ENCODE measurements at regions not wholly inside any gene's neighbourhood (a gene's known extent, or its start where the extent isn't known, plus 50 kb on each side); places are given as distances from the start of the nearest gene placed in this dataset.

GRCh38 chr5:121399879-121400278 lies 451.8 kb upstream of the FTMT start:
- H3K9me3 Mint-ChIP-seq, result peaks cover 0 to 14% (median 4%) of the 10 kb centered on the region in 11 donors
- no peak for DNase-seq
- no peak overlapping the region for H3K4me3 ChIP-seq (ENCODE audit: low read length)
- no peaks in the 10 kb centered on the region for H3K27me3 ChIP-seq (ENCODE audit: control insufficient read depth in 2 of 2, insufficient read depth in 2 of 2, low read length in 2 of 2)
- H3K4me3 Mint-ChIP-seq, result no peak overlapping the region
- no peaks in the 10 kb centered on the region for H3K27me3 Mint-ChIP-seq
- H3K27ac Mint-ChIP-seq, result no peak overlapping the region
- H3K36me3 Mint-ChIP-seq, result no peaks in the 10 kb centered on the region
- CTCF ChIA-PET, result no interaction called here
- no peaks in the 10 kb centered on the region for H3K4me1 ChIP-seq (ENCODE audit: control insufficient read depth in 2 of 2, insufficient read depth in 2 of 2, low read length in 2 of 2)
- no peaks in the 10 kb centered on the region for H3K9me3 ChIP-seq (ENCODE audit: control insufficient read depth in 2 of 3, low read length in 3 of 3)
- ATAC-seq, result no peak
- H3K36me3 ChIP-seq (ENCODE audit: control insufficient read depth in 2 of 3, insufficient read depth in 3 of 3, low read length in 3 of 3), result no peaks in the 10 kb centered on the region
- POLR2A ChIA-PET, result no interaction called here
- intact Hi-C loops (cut with micrococcal nuclease), result no loop called here
- no peaks in the 10 kb centered on the region for H3K4me1 Mint-ChIP-seq
- H3K27ac ChIP-seq (ENCODE audit: low read depth, low read length), result no peak overlapping the region

GRCh38 chr5:121408778-121409177 lies 442.9 kb upstream of the FTMT start:
- no peak overlapping the region for H3K27ac ChIP-seq (ENCODE audit: low read depth, low read length)
- Mint-ChIP-seq H3K4me3 (no peak overlapping the region), H3K36me3 (no peaks in the 10 kb centered on the region), H3K27me3 (no peaks in the 10 kb centered on the region), H3K9me3 (peaks cover 0 to 22% (median 3%) of the 10 kb centered on the region in 11 donors), H3K27ac (no peak overlapping the region), H3K4me1 (no peaks in the 10 kb centered on the region)
- no peaks in the 10 kb centered on the region for H3K4me1 ChIP-seq (ENCODE audit: control insufficient read depth in 2 of 2, insufficient read depth in 2 of 2, low read length in 2 of 2)
- H3K36me3 ChIP-seq (ENCODE audit: control insufficient read depth in 2 of 3, insufficient read depth in 3 of 3, low read length in 3 of 3), result no peaks in the 10 kb centered on the region
- no peaks in the 10 kb centered on the region for H3K9me3 ChIP-seq (ENCODE audit: control insufficient read depth in 2 of 3, low read length in 3 of 3)
- no peak for ATAC-seq
- ChIA-PET CTCF (no interaction called here), POLR2A (no interaction called here)
- no peak overlapping the region for H3K4me3 ChIP-seq (ENCODE audit: low read length)
- intact Hi-C loops (cut with micrococcal nuclease), result no loop called here
- no peaks in the 10 kb centered on the region for H3K27me3 ChIP-seq (ENCODE audit: control insufficient read depth in 2 of 2, insufficient read depth in 2 of 2, low read length in 2 of 2)
- DNase-seq, result no peak

- Mint-ChIP-seq H3K9me3 (peaks cover under 1 to 20% (median 5%) of the 10 kb centered on the region in 11 donors), H3K36me3 (no peaks in the 10 kb centered on the region), H3K27me3 (no peaks in the 10 kb centered on the region), H3K4me1 (no peaks in the 10 kb centered on the region), H3K4me3 (no peak overlapping the region), H3K27ac (no peak overlapping the region)
- no peaks in the 10 kb centered on the region for H3K27me3 ChIP-seq (ENCODE audit: control insufficient read depth in 2 of 2, insufficient read depth in 2 of 2, low read length in 2 of 2)
- H3K27ac ChIP-seq (ENCODE audit: low read depth, low read length), result no peak overlapping the region
- DNase-seq (no peak), ATAC-seq (no peak)
- ChIA-PET POLR2A (no interaction called here), CTCF (no interaction called here)
- H3K4me3 ChIP-seq (ENCODE audit: low read length), result no peak overlapping the region
- H3K9me3 ChIP-seq (ENCODE audit: control insufficient read depth in 2 of 3, low read length in 3 of 3), result no peaks in the 10 kb centered on the region
- intact Hi-C loops (cut with micrococcal nuclease), result no loop called here
- no peaks in the 10 kb centered on the region for H3K36me3 ChIP-seq (ENCODE audit: control insufficient read depth in 2 of 3, insufficient read depth in 3 of 3, low read length in 3 of 3)
- H3K4me1 ChIP-seq (ENCODE audit: control insufficient read depth in 2 of 2, insufficient read depth in 2 of 2, low read length in 2 of 2), result no peaks in the 10 kb centered on the region
Observed at GRCh38 chr5:121415270-121415669, 436.4 kb upstream of the FTMT start.

- no peaks in the 10 kb centered on the region for H3K27me3 ChIP-seq (ENCODE audit: control insufficient read depth in 2 of 2, insufficient read depth in 2 of 2, low read length in 2 of 2)
- H3K4me1 Mint-ChIP-seq, result no peaks in the 10 kb centered on the region
- no peak overlapping the region for H3K4me3 Mint-ChIP-seq
- no peaks in the 10 kb centered on the region for H3K27me3 Mint-ChIP-seq
- DNase-seq (no peak), ATAC-seq (no peak)
- H3K4me3 ChIP-seq (ENCODE audit: low read length), result no peak overlapping the region
- ChIA-PET POLR2A (no interaction called here), CTCF (no interaction called here)
- H3K27ac Mint-ChIP-seq, result no peak overlapping the region
- no peak overlapping the region for H3K27ac ChIP-seq (ENCODE audit: low read depth, low read length)
- H3K4me1 ChIP-seq (ENCODE audit: control insufficient read depth in 2 of 2, insufficient read depth in 2 of 2, low read length in 2 of 2), result no peaks in the 10 kb centered on the region
- H3K9me3 Mint-ChIP-seq, result peaks cover 0 to 36% (median 6%) of the 10 kb centered on the region in 11 donors
- peaks cover 0 to 4% (median 0%) of the 10 kb centered on the region in 3 experiments for H3K9me3 ChIP-seq (ENCODE audit: control insufficient read depth in 2 of 3, low read length in 3 of 3)
- intact Hi-C loops (cut with micrococcal nuclease), result no loop called here
- no peaks in the 10 kb centered on the region for H3K36me3 Mint-ChIP-seq
- H3K36me3 ChIP-seq (ENCODE audit: control insufficient read depth in 2 of 3, insufficient read depth in 3 of 3, low read length in 3 of 3), result no peaks in the 10 kb centered on the region
Observed at GRCh38 chr5:121421646-121422045, 430.0 kb upstream of the FTMT start.

- CTCF ChIA-PET, result no interaction called here
Observed at GRCh38 chr5:121424976-121425375, 426.7 kb upstream of the FTMT start.

GRCh38 chr5:121426153-121426552 lies 425.5 kb upstream of the FTMT start:
- H3K9me3 Mint-ChIP-seq, result peaks cover 0 to 24% (median 6%) of the 10 kb centered on the region in 11 donors
- H3K4me3 Mint-ChIP-seq, result no peak overlapping the region
- POLR2A ChIA-PET, result no interaction called here
- H3K4me1 Mint-ChIP-seq, result no peaks in the 10 kb centered on the region
- ATAC-seq (no peak), DNase-seq (no peak)
- H3K36me3 Mint-ChIP-seq, result no peaks in the 10 kb centered on the region
- H3K27me3 Mint-ChIP-seq, result no peaks in the 10 kb centered on the region
- H3K27me3 ChIP-seq (ENCODE audit: control insufficient read depth in 2 of 2, insufficient read depth in 2 of 2, low read length in 2 of 2), result no peaks in the 10 kb centered on the region
- no peak overlapping the region for H3K27ac Mint-ChIP-seq
- H3K36me3 ChIP-seq (ENCODE audit: control insufficient read depth in 2 of 3, insufficient read depth in 3 of 3, low read length in 3 of 3), result no peaks in the 10 kb centered on the region
- H3K9me3 ChIP-seq (ENCODE audit: control insufficient read depth in 2 of 3, low read length in 3 of 3), result peaks cover 0 to 4% (median 0%) of the 10 kb centered on the region in 3 experiments
- intact Hi-C loops (cut with micrococcal nuclease), result no loop called here
- H3K27ac ChIP-seq (ENCODE audit: low read depth, low read length), result no peak overlapping the region
- CTCF ChIA-PET, result no interaction called here
- H3K4me3 ChIP-seq (ENCODE audit: low read length), result no peak overlapping the region
- H3K4me1 ChIP-seq (ENCODE audit: control insufficient read depth in 2 of 2, insufficient read depth in 2 of 2, low read length in 2 of 2), result no peaks in the 10 kb centered on the region

More at GRCh38 chr5:121424976-121425375, 426.7 kb upstream of the FTMT start:
- no peaks in the 10 kb centered on the region for H3K27me3 Mint-ChIP-seq
- POLR2A ChIA-PET, result no interaction called here
- intact Hi-C loops (cut with micrococcal nuclease), result no loop called here
- no peaks in the 10 kb centered on the region for H3K4me1 Mint-ChIP-seq
- H3K36me3 Mint-ChIP-seq, result no peaks in the 10 kb centered on the region
- H3K27ac ChIP-seq (ENCODE audit: low read depth, low read length), result no peak overlapping the region
- no peaks in the 10 kb centered on the region for H3K36me3 ChIP-seq (ENCODE audit: control insufficient read depth in 2 of 3, insufficient read depth in 3 of 3, low read length in 3 of 3)
- H3K4me3 ChIP-seq (ENCODE audit: low read length), result no peak overlapping the region
- no peak overlapping the region for H3K4me3 Mint-ChIP-seq
- no peak overlapping the region for H3K27ac Mint-ChIP-seq
- no peaks in the 10 kb centered on the region for H3K4me1 ChIP-seq (ENCODE audit: control insufficient read depth in 2 of 2, insufficient read depth in 2 of 2, low read length in 2 of 2)
- ATAC-seq (no peak), DNase-seq (no peak)
- H3K9me3 ChIP-seq (ENCODE audit: control insufficient read depth in 2 of 3, low read length in 3 of 3), result peaks cover 0 to 4% (median 0%) of the 10 kb centered on the region in 3 experiments
- no peaks in the 10 kb centered on the region for H3K27me3 ChIP-seq (ENCODE audit: control insufficient read depth in 2 of 2, insufficient read depth in 2 of 2, low read length in 2 of 2)
- peaks cover 0 to 26% (median 6%) of the 10 kb centered on the region in 11 donors for H3K9me3 Mint-ChIP-seq

GRCh38 chr5:121429761-121430160 lies 421.9 kb upstream of the FTMT start:
- Mint-ChIP-seq H3K9me3 (peaks cover 0 to 17% (median 4%) of the 10 kb centered on the region in 11 donors), H3K27me3 (no peaks in the 10 kb centered on the region), H3K36me3 (no peaks in the 10 kb centered on the region), H3K4me3 (no peak overlapping the region), H3K4me1 (no peaks in the 10 kb centered on the region), H3K27ac (no peak overlapping the region)
- no peaks in the 10 kb centered on the region for H3K27me3 ChIP-seq (ENCODE audit: control insufficient read depth in 2 of 2, insufficient read depth in 2 of 2, low read length in 2 of 2)
- no peak overlapping the region for H3K27ac ChIP-seq (ENCODE audit: low read depth, low read length)
- no peaks in the 10 kb centered on the region for H3K36me3 ChIP-seq (ENCODE audit: control insufficient read depth in 2 of 3, insufficient read depth in 3 of 3, low read length in 3 of 3)
- CTCF ChIA-PET, result no interaction called here
- no peak for DNase-seq
- intact Hi-C loops (cut with micrococcal nuclease), result no loop called here
- POLR2A ChIA-PET, result no interaction called here
- peaks cover 0 to 4% (median 0%) of the 10 kb centered on the region in 3 experiments for H3K9me3 ChIP-seq (ENCODE audit: control insufficient read depth in 2 of 3, low read length in 3 of 3)
- ATAC-seq, result no peak
- H3K4me1 ChIP-seq (ENCODE audit: control insufficient read depth in 2 of 2, insufficient read depth in 2 of 2, low read length in 2 of 2), result no peaks in the 10 kb centered on the region
- no peak overlapping the region for H3K4me3 ChIP-seq (ENCODE audit: low read length)

Measured in naive thymus-derived CD4-positive, alpha-beta T cell (primary cell).